Stimulated activated CD8-positive, alpha-beta memory T cell treated with anti-CD3 and anti-CD28 coated beads, Interleukin-4, amount 100 ng/mL, for 48 hours (primary cell): ENCODE measurements at regions not wholly inside any gene's neighbourhood (a gene's known extent, or its start where the extent isn't known, plus 50 kb on each side); places are given as distances from the start of the nearest gene placed in this dataset.
A peak's percentile ranks its signal among the peaks of the same experiment; 100 is the strongest.

Source experiments
- DNase-seq: peaks from one replicate; pipeline ENCODE4 v3.0.0-alpha.2; 2020

- no peak for DNase-seq
Observed at GRCh38 chr6:25013246-25013645, 77.5 kb upstream of the RIPOR2 start.

- no peak for DNase-seq
Observed at GRCh38 chr6:25014369-25014768, 78.6 kb upstream of the RIPOR2 start.

DNA sequence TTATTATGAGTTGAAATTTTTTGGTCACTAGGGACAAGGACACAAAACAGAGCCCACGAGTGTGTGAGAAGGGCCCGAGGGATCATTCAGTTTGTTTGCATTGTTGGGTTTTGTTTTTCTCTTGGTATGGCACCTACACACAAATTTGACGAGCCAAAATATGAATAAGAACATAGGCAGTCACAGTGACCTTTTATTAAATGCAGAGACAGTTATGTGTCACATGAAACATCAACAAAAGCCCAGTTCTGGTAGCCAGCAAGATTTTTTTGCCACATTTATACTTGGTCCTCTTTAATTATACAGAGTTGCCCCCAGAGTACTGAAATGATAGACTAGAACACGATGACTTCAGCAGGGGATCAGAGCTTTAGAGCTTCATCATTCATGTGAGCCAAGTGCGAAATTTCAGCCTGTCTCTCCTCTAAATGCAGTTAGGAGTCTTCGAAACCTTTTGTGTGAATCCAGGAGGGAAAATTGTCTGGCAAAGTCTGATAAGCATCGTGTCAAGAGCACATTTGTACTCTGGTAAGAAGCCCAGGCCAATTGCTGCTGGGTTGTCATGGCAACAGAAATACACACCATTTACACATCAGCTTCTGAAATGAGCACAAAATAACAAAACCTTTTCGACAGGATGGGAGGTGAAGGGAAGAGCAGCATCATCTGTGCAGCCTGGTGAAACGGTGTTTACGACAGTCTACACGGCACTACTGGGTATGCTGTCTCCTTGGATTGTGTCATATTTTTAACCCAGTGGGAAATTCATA lies 79.2 kb upstream of the RIPOR2 start:
- no peak for DNase-seq

DNA sequence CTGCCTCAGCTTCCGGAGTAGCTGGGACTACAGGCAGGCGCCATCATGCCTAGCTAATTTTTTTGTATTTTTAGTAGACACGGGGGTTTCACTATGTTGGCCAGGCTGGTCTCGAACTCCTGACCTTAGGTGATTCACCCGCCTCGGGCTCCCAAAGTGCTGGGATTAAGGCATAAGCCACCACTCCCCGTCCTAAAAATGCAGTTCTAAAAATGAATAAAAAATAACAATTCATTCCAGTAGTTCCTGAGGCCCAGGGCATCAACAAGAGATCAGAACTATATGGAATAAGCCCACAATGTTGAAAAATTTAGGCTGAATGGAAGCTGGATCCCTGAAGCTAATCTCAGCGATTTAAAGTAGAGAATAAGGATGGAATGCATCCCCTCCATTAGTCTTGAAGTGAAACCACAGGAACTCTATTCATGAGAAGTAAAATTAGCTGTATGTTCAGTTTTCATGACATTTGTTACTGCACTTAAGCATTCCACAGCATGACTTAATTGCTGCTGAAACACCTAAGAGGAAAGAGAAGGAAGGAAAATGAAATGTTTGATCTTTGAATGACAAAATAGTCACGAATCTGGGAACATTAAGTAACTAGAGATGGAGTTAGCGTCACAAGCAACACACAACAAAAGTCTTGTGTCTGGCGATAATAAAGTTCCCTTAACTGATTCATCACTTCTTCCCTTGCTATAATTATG lies 80.4 kb upstream of the RIPOR2 start:
- DNase-seq, result no peak

- no peak for DNase-seq
Observed at GRCh38 chr6:25017486-25017885, 81.7 kb upstream of the RIPOR2 start.

GRCh38 chr6:25017932-25018567 lies 82.3 kb upstream of the RIPOR2 start:
- peak; percentile 82 for DNase-seq

- DNase-seq, result no peak
Observed at GRCh38 chr6:25018568-25018954, 82.8 kb upstream of the RIPOR2 start.

DNA sequence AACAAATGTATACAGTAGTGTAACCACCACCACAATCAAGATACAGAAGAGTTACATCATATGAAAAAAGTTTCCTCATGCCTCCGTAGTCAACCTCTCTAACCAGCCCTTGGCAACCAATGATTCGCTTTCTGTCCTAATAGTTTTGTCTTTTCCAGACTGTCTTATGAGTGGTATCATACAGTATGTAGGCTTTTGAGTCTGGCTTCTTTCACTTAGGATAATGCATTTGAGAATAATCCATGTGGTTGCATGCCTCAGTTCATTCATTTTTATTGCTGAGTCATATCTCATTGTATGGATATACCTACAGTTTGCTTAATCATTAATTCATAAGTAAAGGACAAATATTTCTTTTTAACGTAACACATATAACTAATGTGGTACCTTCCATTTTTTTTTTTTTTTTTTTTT lies 86.4 kb upstream of the RIPOR2 start:
- DNase-seq, result no peak

DNA sequence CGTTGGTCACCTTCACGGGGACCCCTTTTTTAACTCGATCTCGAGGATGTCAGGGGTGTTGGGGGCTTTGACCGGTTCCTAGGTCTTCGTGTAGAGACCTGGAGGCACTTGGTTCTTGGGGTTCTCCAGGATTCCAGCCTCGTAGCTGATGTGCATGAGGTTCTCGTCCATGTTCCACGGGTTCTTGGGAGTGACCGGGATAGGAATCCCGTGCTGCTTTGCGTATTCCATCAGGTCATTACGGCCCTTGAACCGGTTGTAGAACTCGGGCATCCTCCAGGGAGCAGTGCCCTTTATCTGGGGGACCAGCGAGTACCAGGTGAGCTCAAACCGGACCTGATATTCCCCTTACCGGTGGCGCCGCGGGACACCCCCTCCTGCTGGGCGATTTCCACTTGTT lies 88.0 kb upstream of the RIPOR2 start:
- DNase-seq, result no peak

DNA sequence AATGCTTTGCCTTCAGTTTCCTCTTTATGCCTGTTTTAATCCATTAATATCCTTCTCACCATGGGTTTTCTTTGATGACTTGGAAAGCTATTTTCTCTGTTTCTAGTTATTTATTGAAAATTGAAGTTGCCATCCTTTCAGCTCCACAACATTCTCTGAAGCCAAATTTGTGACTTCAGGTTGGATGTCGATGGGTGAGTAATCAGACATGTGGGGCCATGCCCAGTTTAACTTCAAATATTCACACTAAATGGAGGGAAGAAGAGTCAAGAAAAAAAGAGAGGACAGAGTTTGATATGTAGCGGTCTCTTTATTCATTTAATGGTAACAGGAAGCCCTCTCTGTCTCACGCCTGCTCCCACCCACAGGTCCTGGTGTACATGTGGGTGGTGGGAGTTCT lies 89.1 kb upstream of the RIPOR2 start:
- no peak for DNase-seq

DNA sequence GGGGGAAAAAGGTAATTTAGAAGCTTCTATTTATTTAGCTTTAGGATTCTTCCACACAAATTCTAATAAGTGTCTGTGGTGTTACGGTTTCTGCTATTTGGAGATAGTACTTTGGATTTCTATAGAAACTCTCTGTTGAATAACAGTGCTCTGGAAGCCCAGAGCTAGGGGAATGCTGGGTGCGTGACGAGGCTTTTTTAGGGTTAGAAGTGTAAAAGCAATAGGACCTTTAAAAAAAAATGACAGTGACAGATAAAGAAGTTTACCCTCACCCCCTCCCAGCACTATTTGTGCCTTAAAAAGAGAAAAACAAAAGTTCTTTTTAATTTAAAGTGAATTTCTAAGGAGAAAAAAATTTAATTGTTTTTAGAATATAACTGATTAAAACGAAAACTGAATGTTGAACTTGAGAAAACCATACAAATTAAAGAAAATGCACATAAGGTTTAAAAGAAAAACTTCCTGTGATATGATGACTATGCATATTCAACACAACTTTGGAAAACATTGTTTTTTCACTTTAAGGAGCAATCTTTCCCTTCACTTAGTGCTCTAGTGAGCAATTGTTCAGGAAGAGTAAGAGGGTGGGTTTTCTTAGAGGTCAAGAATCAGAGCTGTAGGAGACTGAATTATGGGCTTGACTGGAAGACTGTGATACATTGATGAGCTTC lies 89.6 kb upstream of the RIPOR2 start:
- DNase-seq, result no peak

- no peak for DNase-seq
Observed at GRCh38 chr6:25025919-25026301, 90.2 kb upstream of the RIPOR2 start.

DNA sequence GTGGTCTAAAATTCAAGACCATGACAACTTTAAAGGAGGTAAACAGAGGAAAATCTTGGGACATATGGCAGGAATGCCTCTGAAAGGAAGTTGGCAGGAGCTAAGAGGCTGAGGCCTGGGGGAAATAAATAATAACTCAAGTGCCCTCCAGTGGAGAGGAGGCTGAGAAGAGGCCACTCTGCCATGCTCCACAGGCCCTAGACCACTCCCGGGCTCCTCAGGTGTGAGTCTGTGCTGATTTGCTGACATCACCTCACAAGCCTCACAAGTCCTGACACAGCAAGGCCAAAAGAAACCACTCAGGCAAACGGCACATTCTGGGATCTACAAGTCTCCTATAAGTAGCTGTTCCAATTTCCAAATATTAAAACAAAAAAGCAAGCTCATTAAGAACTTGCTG lies 91.0 kb upstream of the RIPOR2 start:
- DNase-seq, result no peak

GRCh38 chr6:25027221-25027916 lies 91.6 kb upstream of the RIPOR2 start:
- peak; percentile 76 for DNase-seq

GRCh38 chr6:25028328-25028727 lies 92.6 kb upstream of the RIPOR2 start:
- no peak for DNase-seq

DNA sequence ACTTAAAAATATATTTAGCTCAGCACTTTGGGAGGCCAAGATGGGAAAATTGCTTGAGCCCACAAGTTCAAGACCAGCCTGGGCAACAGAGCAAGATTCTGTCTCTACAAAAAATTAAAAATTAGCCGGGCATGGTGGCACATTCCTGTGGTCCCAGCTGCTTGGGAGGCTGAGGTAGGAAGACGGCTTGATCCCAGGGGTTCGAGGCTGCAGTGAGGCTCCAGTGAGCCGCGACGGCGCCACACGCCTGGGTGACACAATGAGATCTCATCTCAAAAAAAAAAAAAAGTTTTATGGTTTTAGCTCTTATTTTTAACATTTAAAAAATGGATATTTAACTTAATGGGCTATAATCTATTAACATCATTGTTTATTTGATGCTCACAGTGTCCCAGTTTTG lies 97.2 kb upstream of the RIPOR2 start:
- no peak for DNase-seq

DNA sequence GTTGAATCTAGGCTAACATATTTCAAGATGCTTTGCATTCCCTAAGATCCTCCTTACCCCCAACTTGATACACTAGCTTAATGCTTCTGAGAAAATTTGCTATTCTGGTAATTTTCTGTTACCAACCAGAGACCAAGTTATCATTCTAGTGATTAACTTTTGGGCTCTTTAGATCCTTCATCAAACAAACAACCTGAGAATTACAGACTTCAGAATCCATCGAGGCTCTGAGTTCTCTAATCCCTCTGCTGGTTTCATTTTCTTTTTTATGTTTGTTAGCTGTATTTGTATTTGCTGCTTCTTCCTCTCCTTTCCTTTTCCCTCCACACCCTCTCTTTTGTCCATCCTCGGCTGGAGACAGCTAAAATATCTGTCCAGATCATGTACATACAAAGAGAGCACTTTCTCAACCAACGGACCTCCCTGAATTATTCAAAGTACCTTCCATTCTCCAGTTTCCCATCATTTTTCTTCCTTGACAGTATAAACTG lies 98.7 kb upstream of the RIPOR2 start:
- DNase-seq, result no peak

DNA sequence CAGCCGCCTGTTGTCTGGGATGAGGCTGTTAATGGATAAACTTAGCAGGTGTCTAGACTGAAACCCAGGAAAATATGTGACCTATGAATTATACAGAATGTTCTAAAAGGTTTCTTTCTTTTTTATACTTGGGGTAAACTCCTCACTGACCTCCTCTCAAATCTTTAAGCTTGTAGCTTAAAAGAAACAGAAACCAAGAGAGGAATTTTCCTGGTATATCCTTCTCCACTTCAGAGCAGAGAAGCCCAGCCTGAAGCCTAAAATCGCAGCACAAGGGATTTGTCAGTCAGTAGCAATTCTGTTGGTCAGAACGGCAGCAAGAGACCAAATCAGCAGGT lies 99.4 kb upstream of the RIPOR2 start:
- no peak for DNase-seq

DNA sequence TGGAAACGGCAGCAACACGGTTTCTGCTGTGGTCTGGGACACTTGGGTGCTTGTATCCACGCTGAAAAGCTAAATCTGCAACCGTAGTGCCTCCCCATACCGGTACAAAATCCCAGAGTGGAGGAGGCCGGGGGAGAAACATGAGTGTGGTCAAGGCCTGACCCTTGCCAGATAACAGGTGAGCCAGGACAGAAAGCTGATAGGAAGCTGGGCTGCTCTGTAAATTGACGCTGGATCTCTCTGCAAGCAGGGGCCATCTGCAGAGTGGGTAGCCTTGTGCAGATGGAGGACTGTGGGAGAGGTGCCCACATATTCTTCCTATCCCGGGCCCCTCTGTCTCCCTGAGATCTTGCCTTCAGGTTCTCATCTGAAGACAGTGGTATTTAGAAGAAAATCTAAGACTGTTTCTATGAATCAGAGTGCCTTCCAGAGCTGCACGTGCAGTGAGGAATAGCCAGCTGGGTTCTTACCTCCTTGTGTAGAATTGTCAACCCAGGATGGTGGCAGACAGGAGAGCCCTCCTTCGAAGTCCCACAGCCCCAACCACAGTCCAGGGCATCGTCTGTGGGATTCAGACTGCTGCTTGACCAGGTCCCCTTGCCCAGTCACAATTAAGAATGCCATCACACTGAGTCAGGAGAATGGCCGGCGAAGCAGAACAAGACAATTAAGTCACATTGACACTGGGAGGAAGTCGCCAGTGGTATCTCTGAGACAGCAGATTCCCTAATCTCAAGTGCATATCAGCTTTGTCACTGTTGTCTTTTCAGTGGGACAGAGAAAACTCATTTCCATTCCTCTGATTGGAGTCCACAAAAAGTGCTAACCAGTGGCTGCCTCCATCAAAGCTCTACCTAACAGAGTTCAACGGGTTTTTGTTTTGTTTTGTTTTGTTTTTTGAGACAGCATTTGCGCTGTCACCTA lies 100.0 kb upstream of the RIPOR2 start:
- DNase-seq, result no peak

DNA sequence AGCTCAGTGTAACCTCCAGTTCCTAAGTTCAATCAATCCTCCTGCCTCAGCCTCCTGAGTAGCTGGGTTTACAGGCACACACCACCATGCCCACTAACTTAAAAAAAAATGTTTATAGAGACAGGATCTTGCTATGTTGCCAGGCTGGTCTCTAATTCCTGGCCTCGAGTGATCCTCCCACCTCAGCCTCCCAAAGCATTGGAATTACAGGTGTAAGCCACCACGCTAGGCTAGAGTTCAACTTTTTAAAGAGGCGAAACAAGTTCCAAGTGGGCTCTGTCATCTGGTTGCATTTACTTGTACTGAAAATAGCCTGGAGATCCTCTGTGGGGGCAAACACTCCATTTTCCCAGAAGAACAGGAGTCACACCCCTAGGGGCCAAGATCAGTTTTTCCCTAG lies 100.7 kb upstream of the RIPOR2 start:
- no peak for DNase-seq

DNA sequence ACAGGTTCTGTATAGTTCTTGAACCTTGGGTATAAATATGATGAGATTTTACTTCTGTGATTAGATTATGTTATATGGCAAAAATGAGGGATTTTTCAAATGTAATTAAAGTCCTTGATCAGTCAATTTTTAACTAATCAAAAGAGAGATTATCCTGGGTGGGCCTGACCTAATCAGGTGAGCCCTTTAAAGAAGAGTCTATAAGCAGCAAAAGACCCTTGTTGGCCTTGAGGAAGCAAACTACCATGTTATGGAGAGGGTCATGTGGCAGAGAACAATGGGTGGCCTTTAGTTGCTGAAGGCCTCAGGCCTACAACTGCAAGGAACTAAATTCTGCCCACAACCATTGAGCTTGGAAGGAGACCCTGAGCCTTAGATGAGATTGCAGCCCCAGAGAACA lies 102.5 kb upstream of the RIPOR2 start:
- no peak for DNase-seq

GRCh38 chr6:25038999-25039398 lies 103.2 kb upstream of the RIPOR2 start:
- no peak for DNase-seq
